ENCODE measurements at regions not wholly inside any gene's neighbourhood (a gene's known extent, or its start where the extent isn't known, plus 50 kb on each side); places are given as distances from the start of the nearest gene placed in this dataset.

- no peak for TF ChIP-seq CTCF (IDR thresholded peaks at IDR 0.05)
- TF ChIP-seq POLR2A (IDR thresholded peaks at IDR 0.05) = no peak
Measured at GRCh38 chr10:61559615-61560014, 103.1 kb upstream of the CABCOCO1 start.
